ENCODE measurements at regions not wholly inside any gene's neighbourhood (a gene's known extent, or its start where the extent isn't known, plus 50 kb on each side); places are given as distances from the start of the nearest gene placed in this dataset.

- no peak for DNase-seq
- H3K27me3 ChIP-seq = no peaks in the 10 kb centered on the region
- H3K4me3 ChIP-seq = no peak overlapping the region
- intact Hi-C loops (cut with DNase I) = no loop called here
- no peaks in the 10 kb centered on the region for H3K36me3 ChIP-seq
- no peak for TF ChIP-seq EP300 (IDR thresholded peaks at IDR 0.05)
- no peak for TF ChIP-seq CTCF (IDR thresholded peaks at IDR 0.05)
- TF ChIP-seq POLR2A (IDR thresholded peaks at IDR 0.05) = no peak
- no peaks in the 10 kb centered on the region for H3K4me1 ChIP-seq (ENCODE audit: insufficient read depth)
- no peaks in the 10 kb centered on the region for H3K9me3 ChIP-seq
- no peak overlapping the region for H3K27ac ChIP-seq
- WGBS, 3 donors = 87 to 91% (median 88%) methylated on average over 19 of the region's 19 CpGs
Observed at GRCh38 chr2:126482582-126483464, 173.1 kb upstream of the GYPC start.

GRCh38 chr2:126494593-126494992 is 161.4 kb upstream of the GYPC start:
- no peaks in the 10 kb centered on the region for H3K36me3 ChIP-seq
- intact Hi-C loops (cut with DNase I) = no loop called here

GRCh38 chr2:126495189-126495588 is 160.8 kb upstream of the GYPC start:
- WGBS, 3 donors = 75 to 88% (median 79%) methylated on average over 2 of the region's 2 CpGs
- Histone ChIP-seq H3K4me3 (no peak overlapping the region), H3K27me3 (no peaks in the 10 kb centered on the region), H3K4me1 (ENCODE audit: insufficient read depth) (no peaks in the 10 kb centered on the region), H3K9me3 (peaks cover 0 to 6% of the 10 kb centered on the region in 2 donors), H3K36me3 (no peaks in the 10 kb centered on the region), H3K27ac (no peak overlapping the region)
- intact Hi-C loops (cut with DNase I) = no loop called here
- no peak for TF ChIP-seq CTCF (IDR thresholded peaks at IDR 0.05)
- no peak for TF ChIP-seq EP300 (IDR thresholded peaks at IDR 0.05)
- TF ChIP-seq POLR2A (IDR thresholded peaks at IDR 0.05) = no peak
- DNase-seq = no peak

More at GRCh38 chr2:126494593-126494992, 161.4 kb upstream of the GYPC start:
- DNase-seq = no peak
- Histone ChIP-seq H3K9me3 (peaks cover 0 to 6% of the 10 kb centered on the region in 2 donors), H3K27me3 (no peaks in the 10 kb centered on the region), H3K4me3 (no peak overlapping the region), H3K27ac (no peak overlapping the region), H3K4me1 (ENCODE audit: insufficient read depth) (no peaks in the 10 kb centered on the region)
- no peak for TF ChIP-seq CTCF (IDR thresholded peaks at IDR 0.05)
- no peak for TF ChIP-seq EP300 (IDR thresholded peaks at IDR 0.05)
- TF ChIP-seq POLR2A (IDR thresholded peaks at IDR 0.05) = no peak

GRCh38 chr2:126496493-126496892 is 159.5 kb upstream of the GYPC start:
- TF ChIP-seq POLR2A (IDR thresholded peaks at IDR 0.05) (no peak), EP300 (IDR thresholded peaks at IDR 0.05) (no peak), CTCF (IDR thresholded peaks at IDR 0.05) (no peak)
- Histone ChIP-seq H3K4me3 (no peak overlapping the region), H3K27ac (no peak overlapping the region), H3K4me1 (ENCODE audit: insufficient read depth) (no peaks in the 10 kb centered on the region), H3K9me3 (peaks cover 0 to 6% of the 10 kb centered on the region in 2 donors), H3K27me3 (no peaks in the 10 kb centered on the region), H3K36me3 (no peaks in the 10 kb centered on the region)
- WGBS, 3 donors = 92% methylated on average over 5 of the region's 5 CpGs
- intact Hi-C loops (cut with DNase I) = no loop called here
- no peak for DNase-seq
